ENCODE measurements at regions not wholly inside any gene's neighbourhood (a gene's known extent, or its start where the extent isn't known, plus 50 kb on each side); places are given as distances from the start of the nearest gene placed in this dataset.

GRCh38 chr3:182699550-182700170 lies 93.6 kb upstream of the ATP11B start:
- TF ChIP-seq CTCF (IDR thresholded peaks at IDR 0.05; ENCODE audit: insufficient read depth, low read length) (no peak), REST (IDR thresholded peaks at IDR 0.05; ENCODE audit: insufficient replicate concordance, low read depth) (no peak), POLR2AphosphoS5 (IDR thresholded peaks at IDR 0.05; ENCODE audit: low read depth) (no peak), SPI1 (IDR thresholded peaks at IDR 0.05; ENCODE audit: borderline replicate concordance, low read depth) (no peak), GABPA (IDR thresholded peaks at IDR 0.05; ENCODE audit: low read depth) (no peak)

Measured in HL-60 (cell line).